Hypothalamus (tissue), 51 donors: ENCODE measurements at regions not wholly inside any gene's neighbourhood (a gene's known extent, or its start where the extent isn't known, plus 50 kb on each side); places are given as distances from the start of the nearest gene placed in this dataset.

Source experiments
- DNase-seq, 51 donors: peaks; one replicate each; lab custom pipeline; 2025; lab: John Stamatoyannopoulos, UW

DNA sequence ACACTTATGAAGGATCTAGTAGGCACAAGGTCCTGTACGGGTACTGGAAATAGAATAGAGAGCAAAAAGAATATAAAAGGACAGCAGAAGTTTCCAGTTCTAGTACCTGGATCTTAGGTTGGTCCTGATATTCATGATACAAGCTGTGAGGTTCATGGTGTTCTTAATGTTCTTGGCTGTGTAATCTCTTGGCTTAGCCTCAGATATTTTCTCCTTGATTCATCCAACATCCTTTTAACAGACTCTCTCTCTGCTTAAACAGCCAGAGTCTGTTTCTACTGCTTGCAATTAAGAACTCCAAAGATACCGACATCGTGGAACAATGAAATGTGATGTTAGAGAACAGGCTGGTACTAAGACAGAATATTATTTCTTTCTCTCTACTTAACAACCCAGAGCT, 49.9 kb downstream of the CNTN3 start:
- no peak for DNase-seq

- DNase-seq = no peak
Measured at GRCh38 chr3:74562558-74563269, 51.7 kb downstream of the CNTN3 start.

GRCh38 chr3:74561881-74562280, 52.6 kb downstream of the CNTN3 start:
- DNase-seq = no peak

DNA sequence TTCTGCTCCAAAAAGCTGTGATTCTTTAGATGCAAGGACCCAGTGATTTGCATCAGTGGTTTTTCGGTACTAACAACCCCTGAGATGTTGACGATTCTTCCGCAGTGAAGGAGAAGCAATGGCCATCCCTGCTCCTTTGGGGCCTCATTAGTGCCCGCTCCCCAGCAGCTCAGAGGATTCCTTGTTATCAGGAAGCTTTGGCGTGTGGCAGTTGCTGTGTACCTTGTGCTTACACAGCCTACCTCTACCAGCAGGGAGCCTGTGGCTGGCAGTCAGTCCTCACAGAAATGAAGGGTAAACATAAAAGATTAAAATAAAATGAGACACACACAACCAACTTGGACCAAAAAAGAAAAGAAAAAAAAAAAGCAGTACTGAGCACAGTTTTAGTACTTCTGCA, 55.2 kb downstream of the CNTN3 start:
- no peak for DNase-seq

DNA sequence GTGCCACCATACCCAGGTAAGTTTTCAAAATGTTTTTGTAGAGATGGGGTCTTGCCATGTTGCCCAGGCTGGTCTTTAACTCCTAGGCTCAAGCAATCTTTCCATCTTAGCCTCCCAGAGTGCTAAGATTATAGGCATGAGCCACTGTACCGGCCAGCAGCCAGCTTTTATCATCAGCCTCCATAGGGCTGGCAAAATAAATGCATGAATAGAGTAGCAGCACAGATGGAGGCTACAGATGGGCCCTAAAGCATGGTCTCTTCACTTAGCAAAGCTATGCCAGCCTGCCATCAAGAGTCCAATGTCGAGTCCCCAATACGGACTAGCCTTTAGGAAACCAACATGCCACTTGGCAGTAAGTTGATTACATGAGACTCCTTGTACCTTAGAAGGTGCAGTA, 63.8 kb downstream of the CNTN3 start:
- DNase-seq = no peak

DNA sequence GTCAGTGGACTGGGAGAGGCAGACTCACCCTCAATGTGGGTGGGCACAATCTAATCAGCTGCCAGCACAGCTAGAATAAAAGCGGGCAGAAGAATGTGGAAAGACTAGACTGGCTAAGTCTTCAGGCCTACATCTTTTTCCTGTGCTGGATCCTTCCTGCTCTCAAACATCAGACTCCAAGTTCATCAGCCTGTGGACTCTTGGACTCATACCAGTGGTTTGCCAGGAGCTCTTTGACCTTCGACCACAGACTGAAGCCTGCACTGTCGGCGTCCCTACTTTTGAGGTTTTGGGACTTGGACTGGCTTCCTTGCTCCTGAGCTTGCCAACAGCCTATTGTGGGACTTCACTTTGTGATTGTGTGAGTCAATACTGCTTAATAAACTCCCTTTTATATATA, 68.0 kb downstream of the CNTN3 start:
- no peak for DNase-seq

- DNase-seq = no peak
Measured at GRCh38 chr3:74542441-74542840, 72.0 kb downstream of the CNTN3 start.

GRCh38 chr3:74539876-74540275, 74.6 kb downstream of the CNTN3 start:
- DNase-seq = no peak

GRCh38 chr3:74538669-74539068, 75.8 kb downstream of the CNTN3 start:
- DNase-seq = no peak

- no peak for DNase-seq
Measured at GRCh38 chr3:74537857-74538256, 76.6 kb downstream of the CNTN3 start.

DNA sequence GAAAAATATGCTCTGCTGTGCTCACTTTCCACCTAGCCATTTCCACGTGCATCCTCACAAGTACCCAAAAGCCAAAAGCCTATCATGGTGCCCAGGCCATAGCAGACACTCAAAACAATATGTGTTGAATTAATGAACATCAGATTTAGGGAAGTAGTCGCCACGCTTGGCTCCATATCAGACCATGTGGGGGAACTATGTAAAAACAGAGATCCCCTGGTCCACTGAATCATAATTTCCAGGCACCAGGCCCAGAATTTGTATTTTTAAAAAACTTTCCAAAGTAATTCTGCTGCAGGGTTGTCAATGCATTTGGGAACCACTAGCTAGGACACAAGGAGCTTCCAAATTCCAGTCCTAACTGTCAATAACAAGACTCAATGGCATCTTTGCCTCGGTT, 77.3 kb downstream of the CNTN3 start:
- DNase-seq = no peak

- DNase-seq = no peak
Measured at GRCh38 chr3:74535281-74535680, 79.2 kb downstream of the CNTN3 start.

- DNase-seq = no peak
Measured at GRCh38 chr3:74534611-74535010, 79.8 kb downstream of the CNTN3 start.

GRCh38 chr3:74532446-74532845, 82.0 kb downstream of the CNTN3 start:
- DNase-seq = no peak

GRCh38 chr3:74531491-74531890, 83.0 kb downstream of the CNTN3 start:
- no peak for DNase-seq

- no peak for DNase-seq
Measured at GRCh38 chr3:74529145-74529544, 85.3 kb downstream of the CNTN3 start.

DNA sequence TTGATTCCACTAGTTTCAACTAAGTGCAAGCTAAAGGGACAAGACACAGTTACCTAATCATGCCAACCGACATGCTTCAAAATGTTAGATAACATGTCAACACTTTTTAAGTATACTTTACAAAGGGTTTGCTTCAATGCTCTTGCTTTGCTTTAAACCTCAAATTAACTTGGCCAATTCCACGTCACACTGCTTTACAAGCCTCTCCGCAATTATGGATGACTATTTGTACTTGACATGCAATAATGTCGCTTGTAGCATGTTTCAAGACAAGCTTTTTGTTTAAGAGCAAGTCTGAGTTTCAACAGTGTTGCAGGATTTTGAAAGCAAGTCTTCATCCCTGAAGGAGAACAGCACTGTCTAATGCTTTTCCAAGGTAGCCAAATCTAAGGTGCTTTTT, 86.9 kb downstream of the CNTN3 start:
- no peak for DNase-seq

GRCh38 chr3:74523811-74524210, 90.6 kb downstream of the CNTN3 start:
- DNase-seq = no peak

DNA sequence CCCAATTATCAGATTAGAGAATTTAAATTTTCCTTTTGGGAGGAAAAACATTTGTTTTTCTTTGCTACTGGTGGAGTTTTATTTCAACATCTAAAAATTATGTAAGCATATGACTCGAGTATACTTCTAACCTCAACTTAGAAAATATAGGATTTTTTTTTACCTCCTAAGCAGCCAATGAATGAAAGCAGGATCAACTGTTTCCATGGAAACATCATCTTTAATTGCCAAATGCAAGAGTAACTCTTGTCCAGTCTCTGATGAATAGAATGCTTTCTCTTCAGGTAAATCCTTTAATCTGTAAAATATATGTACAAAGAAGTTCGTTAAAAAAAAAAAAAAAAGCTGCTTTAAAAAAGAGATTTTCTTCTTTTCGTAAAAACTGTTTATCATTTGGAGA, 93.6 kb downstream of the CNTN3 start:
- no peak for DNase-seq

GRCh38 chr3:74518610-74519009, 95.8 kb downstream of the CNTN3 start:
- no peak for DNase-seq

- DNase-seq = no peak
Measured at GRCh38 chr3:74516019-74516418, 98.4 kb downstream of the CNTN3 start.

DNA sequence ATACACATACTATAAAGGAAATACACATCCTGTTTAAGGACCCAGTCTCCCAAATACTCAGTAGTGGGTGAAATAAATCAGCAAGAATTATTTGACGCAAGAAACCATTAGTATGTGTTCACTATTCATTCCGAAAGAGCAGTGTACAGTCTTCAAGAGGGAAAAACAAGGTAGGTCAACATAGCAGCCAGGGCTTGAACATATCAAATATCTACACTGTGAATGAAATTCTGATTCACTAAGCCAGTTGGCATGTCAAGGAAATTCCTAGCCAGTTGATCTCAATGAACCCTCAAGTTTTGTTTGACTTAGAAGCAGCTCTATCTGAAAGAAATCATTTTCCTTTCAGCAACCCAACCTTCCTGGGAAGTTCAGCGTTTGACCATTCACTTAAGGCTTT, 99.0 kb downstream of the CNTN3 start:
- no peak for DNase-seq

GRCh38 chr3:74511078-74511477, 103.4 kb downstream of the CNTN3 start:
- DNase-seq = no peak
